ENCODE measurements at regions not wholly inside any gene's neighbourhood (a gene's known extent, or its start where the extent isn't known, plus 50 kb on each side); places are given as distances from the start of the nearest gene placed in this dataset.

DNA sequence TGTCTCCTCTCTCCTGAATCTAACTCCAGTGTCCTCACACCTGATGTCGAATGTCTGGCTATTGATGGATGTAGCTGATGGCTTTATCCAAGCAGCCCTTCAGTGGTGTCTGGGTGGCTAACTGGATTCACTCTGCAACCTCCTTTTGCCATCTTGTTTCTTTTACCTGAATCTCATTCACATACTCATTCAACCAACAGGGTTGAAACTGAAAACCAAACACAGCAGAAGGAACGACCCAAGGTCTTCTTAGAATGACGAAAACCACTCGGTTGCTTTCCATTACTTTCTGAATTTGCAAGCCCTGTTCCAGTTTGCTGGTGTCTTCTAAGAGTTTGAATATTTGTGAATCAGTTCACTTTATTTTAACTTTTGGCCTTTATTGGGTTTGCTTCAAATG is 424.3 kb upstream of the CXADR start:
- DNase-seq: no peak
- Histone ChIP-seq H3K27me3 (no peaks in the 10 kb centered on the region), H3K9me3 (no peaks in the 10 kb centered on the region), H3K4me3 (ENCODE audit: low read depth, low read length) (no peak overlapping the region), H3K4me1 (no peaks in the 10 kb centered on the region), H3K36me3 (no peaks in the 10 kb centered on the region)
- TF ChIP-seq, protein P1, sequence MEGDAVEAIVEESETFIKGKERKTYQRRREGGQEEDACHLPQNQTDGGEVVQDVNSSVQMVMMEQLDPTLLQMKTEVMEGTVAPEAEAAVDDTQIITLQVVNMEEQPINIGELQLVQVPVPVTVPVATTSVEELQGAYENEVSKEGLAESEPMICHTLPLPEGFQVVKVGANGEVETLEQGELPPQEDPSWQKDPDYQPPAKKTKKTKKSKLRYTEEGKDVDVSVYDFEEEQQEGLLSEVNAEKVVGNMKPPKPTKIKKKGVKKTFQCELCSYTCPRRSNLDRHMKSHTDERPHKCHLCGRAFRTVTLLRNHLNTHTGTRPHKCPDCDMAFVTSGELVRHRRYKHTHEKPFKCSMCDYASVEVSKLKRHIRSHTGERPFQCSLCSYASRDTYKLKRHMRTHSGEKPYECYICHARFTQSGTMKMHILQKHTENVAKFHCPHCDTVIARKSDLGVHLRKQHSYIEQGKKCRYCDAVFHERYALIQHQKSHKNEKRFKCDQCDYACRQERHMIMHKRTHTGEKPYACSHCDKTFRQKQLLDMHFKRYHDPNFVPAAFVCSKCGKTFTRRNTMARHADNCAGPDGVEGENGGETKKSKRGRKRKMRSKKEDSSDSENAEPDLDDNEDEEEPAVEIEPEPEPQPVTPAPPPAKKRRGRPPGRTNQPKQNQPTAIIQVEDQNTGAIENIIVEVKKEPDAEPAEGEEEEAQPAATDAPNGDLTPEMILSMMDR (IDR thresholded peaks at IDR 0.05; ENCODE audit: low read depth, low read length): no peak

DNA sequence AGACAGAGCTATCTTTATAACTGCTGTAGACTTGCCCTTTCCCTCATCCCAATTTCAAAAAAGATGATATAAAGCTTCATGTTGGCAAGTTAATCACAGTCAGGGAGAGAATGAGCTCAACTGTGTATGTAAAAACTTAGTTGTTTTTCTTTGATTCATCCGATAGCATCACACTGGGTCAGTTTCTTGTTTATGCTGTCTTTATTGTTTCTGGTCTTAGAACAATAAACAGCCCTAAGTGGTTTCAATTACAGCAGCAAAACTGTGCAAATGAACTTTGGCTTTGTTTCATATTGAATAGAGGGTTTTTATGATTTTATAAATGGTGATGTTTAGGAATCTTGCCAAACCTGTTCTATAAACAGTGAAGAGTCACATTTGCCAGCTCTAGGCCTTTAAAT is 423.8 kb upstream of the CXADR start:
- no peak overlapping the region for H3K4me3 ChIP-seq (ENCODE audit: low read depth, low read length)
- no peaks in the 10 kb centered on the region for H3K9me3 ChIP-seq
- H3K27me3 ChIP-seq: no peaks in the 10 kb centered on the region
- no peaks in the 10 kb centered on the region for H3K4me1 ChIP-seq
- no peak for DNase-seq
- no peaks in the 10 kb centered on the region for H3K36me3 ChIP-seq
- TF ChIP-seq, protein P1 (IDR thresholded peaks at IDR 0.05; ENCODE audit: low read depth, low read length): no peak

DNA sequence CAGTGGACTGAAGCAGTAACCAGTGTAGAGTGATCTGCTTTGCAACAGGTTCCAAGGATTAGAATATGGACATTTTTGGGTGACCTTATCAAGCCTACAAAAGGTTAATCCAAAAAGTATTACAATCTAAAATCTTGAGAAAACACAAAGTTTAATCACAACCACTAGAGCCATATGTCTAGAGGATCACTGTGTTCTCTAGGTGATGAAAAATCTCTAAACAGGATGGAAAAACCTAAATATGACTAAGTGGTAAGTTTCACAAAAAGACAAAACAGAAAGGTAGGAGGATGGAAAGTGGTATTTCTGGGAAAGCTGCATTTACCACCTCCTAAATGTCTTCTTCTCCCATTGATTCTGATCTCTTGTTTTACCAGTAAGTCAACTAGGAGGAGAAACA is 411.1 kb upstream of the CXADR start:
- no peaks in the 10 kb centered on the region for H3K9me3 ChIP-seq
- no peaks in the 10 kb centered on the region for H3K27me3 ChIP-seq
- no peaks in the 10 kb centered on the region for H3K4me1 ChIP-seq
- no peaks in the 10 kb centered on the region for H3K36me3 ChIP-seq
- TF ChIP-seq, protein P1 (IDR thresholded peaks at IDR 0.05; ENCODE audit: low read depth, low read length): no peak
- no peak overlapping the region for H3K4me3 ChIP-seq (ENCODE audit: low read depth, low read length)
- DNase-seq: no peak

DNA sequence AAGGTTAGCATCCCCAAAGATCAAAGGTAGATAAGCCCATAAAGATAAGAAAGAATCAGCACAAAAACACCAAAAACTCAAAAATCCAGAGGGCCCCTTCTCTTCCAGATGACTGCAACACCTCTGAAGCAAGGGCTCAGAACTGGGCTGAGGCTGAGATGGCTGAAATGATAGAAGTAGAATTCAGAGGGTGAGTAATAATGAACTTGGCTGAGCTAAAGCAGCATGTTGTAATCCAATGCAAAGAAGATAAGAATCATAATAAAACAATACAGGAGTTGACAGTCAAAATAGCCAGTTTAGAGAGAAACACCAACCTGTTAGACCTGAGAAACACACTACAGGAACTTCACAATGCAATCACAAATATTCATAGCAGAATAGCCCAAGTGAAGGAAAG is 406.9 kb upstream of the CXADR start:
- no peaks in the 10 kb centered on the region for H3K9me3 ChIP-seq
- no peaks in the 10 kb centered on the region for H3K36me3 ChIP-seq
- no peak for DNase-seq
- no peaks in the 10 kb centered on the region for H3K27me3 ChIP-seq
- H3K4me1 ChIP-seq: no peaks in the 10 kb centered on the region
- TF ChIP-seq, protein P1 (IDR thresholded peaks at IDR 0.05; ENCODE audit: low read depth, low read length): no peak
- H3K4me3 ChIP-seq (ENCODE audit: low read depth, low read length): no peak overlapping the region

DNA sequence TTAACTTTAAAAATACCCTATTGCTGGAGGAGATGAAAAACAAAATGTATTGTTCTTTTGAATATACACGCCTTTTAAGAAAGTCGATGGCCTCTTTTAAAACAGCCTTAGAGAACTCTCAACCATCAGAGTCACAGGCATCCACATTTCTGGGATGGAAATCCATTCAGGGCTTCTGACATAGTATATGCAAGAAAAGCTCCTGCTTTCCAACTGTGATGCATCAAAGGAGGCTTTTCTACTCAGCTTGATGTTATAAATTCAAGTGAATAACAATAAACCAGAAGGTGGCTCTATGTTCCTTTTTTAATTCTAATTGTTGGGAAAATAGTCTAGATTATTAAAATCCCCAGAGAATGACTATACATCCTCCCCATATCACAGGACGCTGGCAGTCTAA is 398.8 kb upstream of the CXADR start:
- Histone ChIP-seq H3K9me3 (no peaks in the 10 kb centered on the region; the same call in 1 of the 2 replicates), H3K27me3 (no peaks in the 10 kb centered on the region), H3K4me3 (ENCODE audit: low read depth, low read length) (no peak overlapping the region), H3K36me3 (no peaks in the 10 kb centered on the region), H3K4me1 (no peaks in the 10 kb centered on the region; the same call in 1 of the 2 replicates)
- no peak for DNase-seq
- TF ChIP-seq, protein P1 (IDR thresholded peaks at IDR 0.05; ENCODE audit: low read depth, low read length): no peak

DNA sequence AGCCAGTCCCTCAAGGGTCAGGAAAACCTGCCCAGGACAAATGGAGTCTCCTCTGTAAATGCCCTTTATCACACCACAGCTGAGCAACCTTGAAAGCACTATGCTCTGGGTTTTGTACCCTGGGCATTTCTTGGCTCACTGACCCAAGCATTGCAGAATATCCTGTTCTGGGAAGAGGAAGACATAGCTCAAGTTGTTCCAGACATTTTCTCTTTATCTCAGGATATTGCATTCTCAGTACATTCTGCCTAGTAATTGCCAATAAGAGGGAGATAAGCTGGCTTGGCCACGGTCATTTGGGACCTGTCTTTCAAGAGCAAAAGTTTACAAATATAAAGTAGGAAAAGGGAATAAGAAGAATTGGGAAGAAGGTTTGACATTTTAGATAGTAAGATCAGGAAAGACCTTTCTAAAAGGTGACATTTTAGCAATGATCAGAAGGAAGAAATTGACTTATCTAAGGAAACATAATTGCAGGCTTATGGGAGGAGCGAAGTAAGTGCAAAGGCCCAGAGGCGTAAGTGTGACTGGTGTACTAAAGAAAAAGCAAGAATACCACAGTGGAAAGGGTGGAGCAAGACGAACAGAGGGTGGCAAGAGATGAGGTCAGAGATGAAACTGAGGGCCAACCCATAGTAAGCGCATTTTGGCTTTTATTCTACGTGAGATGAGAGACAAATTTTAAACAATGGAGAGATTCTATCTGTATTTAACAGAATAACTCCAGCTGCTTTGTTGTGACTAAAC is 394.0 kb upstream of the CXADR start:
- Histone ChIP-seq H3K4me1 (peaks cover 3% of the 10 kb centered on the region), H3K4me3 (ENCODE audit: low read depth, low read length) (no peak overlapping the region), H3K9me3 (no peaks in the 10 kb centered on the region), H3K27me3 (no peaks in the 10 kb centered on the region), H3K36me3 (no peaks in the 10 kb centered on the region)
- DNase-seq: no peak
- TF ChIP-seq, protein P1 (IDR thresholded peaks at IDR 0.05; ENCODE audit: low read depth, low read length): no peak
